ENCODE measurements at regions not wholly inside any gene's neighbourhood (a gene's known extent, or its start where the extent isn't known, plus 50 kb on each side); places are given as distances from the start of the nearest gene placed in this dataset.

- H3K27ac ChIP-seq (ENCODE audit: low read depth in 2 of 2, low read length in 2 of 2), result no peak overlapping the region
- no peaks in the 10 kb centered on the region for H3K36me3 ChIP-seq (ENCODE audit: control insufficient read depth in 2 of 2, insufficient read depth in 2 of 2, low read length in 2 of 2)
- no peak overlapping the region for H3K4me3 ChIP-seq (ENCODE audit: low read length in 2 of 2)
- H3K9ac ChIP-seq (ENCODE audit: low read depth in 1 of 2, low read length in 2 of 2), result no peak overlapping the region
- H3K27me3 ChIP-seq (ENCODE audit: control insufficient read depth in 2 of 2, insufficient read depth in 2 of 2, low read length in 2 of 2), result no peaks in the 10 kb centered on the region
- H3K9me3 ChIP-seq (ENCODE audit: control insufficient read depth in 2 of 2, low read length in 2 of 2), result peaks cover 0 to 5% of the 10 kb centered on the region in 2 donors
- H3K4me1 ChIP-seq (ENCODE audit: control insufficient read depth in 2 of 2, insufficient read depth in 2 of 2, low read length in 2 of 2), result no peaks in the 10 kb centered on the region
Observed at GRCh38 chr14:87187786-87188185, 805.2 kb downstream of the GALC start.

DNA sequence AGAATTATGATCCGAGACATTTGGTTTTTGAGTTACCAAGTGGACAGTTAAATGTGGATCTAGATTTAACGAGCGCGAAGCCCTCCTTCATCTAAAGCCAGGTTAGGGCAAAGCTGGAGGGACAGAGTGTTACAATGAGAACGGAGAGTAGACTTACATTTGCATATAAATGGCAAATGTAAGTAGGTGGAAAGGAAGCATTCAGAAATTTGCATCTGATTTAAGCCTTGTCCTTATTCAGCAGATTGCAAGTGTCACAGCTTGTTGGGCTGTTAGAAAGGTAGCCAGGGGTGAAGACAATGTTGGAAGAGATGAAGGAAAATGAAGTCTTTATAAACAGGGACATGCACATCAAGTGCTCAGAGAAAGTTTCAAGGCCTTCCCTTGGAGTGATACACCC lies 806.2 kb downstream of the GALC start:
- Histone ChIP-seq H3K36me3 (ENCODE audit: control insufficient read depth in 2 of 2, insufficient read depth in 2 of 2, low read length in 2 of 2) (no peaks in the 10 kb centered on the region), H3K27ac (ENCODE audit: low read depth in 2 of 2, low read length in 2 of 2) (no peak overlapping the region)

DNA sequence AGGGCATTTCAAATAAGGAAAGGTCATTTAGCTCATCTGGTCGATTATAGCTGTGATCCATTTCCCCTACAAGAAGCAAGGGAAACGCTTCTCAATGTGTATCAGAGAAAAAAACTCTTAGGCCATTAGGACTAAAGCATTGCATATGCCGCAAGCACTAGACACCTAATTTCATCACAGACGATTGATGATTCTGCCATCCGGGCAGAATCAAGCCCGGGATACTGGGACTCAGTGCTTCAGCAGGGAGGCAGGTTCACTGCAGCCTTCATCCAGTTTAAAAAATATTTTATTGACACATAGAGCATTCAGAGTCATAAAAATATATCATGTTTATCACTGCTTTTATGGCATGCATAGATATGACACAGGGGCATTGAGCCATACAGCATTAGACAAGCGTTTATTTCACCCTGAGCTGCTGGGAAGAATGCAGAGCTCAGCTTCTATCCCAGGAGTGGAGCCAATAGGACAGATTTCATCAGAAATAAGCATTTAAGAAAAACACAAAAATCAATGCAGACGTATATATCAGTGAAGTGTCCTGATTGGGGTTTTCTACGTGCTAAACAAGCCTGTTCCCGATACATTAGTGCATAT lies 806.9 kb downstream of the GALC start:
- Histone ChIP-seq H3K27me3 (ENCODE audit: control insufficient read depth in 2 of 2, insufficient read depth in 2 of 2, low read length in 2 of 2) (no peaks in the 10 kb centered on the region), H3K9ac (ENCODE audit: low read depth in 1 of 2, low read length in 2 of 2) (no peak overlapping the region), H3K4me3 (ENCODE audit: low read length in 2 of 2) (no peak overlapping the region), H3K9me3 (ENCODE audit: control insufficient read depth in 2 of 2, low read length in 2 of 2) (no peaks in the 10 kb centered on the region), H3K27ac (ENCODE audit: low read depth in 2 of 2, low read length in 2 of 2) (no peak overlapping the region), H3K36me3 (ENCODE audit: control insufficient read depth in 2 of 2, insufficient read depth in 2 of 2, low read length in 2 of 2) (no peaks in the 10 kb centered on the region), H3K4me1 (ENCODE audit: control insufficient read depth in 2 of 2, insufficient read depth in 2 of 2, low read length in 2 of 2) (no peaks in the 10 kb centered on the region)

More for the DNA sequence above, 806.2 kb downstream of the GALC start:
- Histone ChIP-seq H3K4me3 (ENCODE audit: low read length in 2 of 2) (no peak overlapping the region), H3K4me1 (ENCODE audit: control insufficient read depth in 2 of 2, insufficient read depth in 2 of 2, low read length in 2 of 2) (no peaks in the 10 kb centered on the region), H3K9ac (ENCODE audit: low read depth in 1 of 2, low read length in 2 of 2) (no peak overlapping the region), H3K9me3 (ENCODE audit: control insufficient read depth in 2 of 2, low read length in 2 of 2) (peaks cover 0 to 5% of the 10 kb centered on the region in 2 donors), H3K27me3 (ENCODE audit: control insufficient read depth in 2 of 2, insufficient read depth in 2 of 2, low read length in 2 of 2) (no peaks in the 10 kb centered on the region)

DNA sequence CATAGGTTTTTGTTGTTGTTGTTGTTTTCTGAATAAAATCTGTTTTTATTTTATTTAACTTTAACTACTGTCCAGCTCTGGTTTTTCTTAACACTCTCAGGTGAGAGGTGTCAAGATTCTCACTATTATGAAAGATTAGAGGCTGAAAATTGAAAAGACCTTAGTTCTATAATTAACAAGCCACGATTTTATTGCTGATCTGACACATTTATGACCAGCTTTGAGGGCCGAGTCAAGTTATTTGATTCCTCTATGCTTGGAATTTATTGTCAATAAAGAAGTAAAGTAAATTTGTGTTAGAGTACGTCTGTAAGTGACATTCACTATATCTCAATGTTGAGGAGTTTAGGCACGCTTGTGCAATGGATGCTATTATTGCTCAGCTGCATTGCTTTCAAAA lies 808.8 kb downstream of the GALC start:
- no peak overlapping the region for H3K27ac ChIP-seq (ENCODE audit: low read depth in 2 of 2, low read length in 2 of 2)
- H3K9me3 ChIP-seq (ENCODE audit: control insufficient read depth in 2 of 2, low read length in 2 of 2), result no peaks in the 10 kb centered on the region
- no peaks in the 10 kb centered on the region for H3K36me3 ChIP-seq (ENCODE audit: control insufficient read depth in 2 of 2, insufficient read depth in 2 of 2, low read length in 2 of 2)
- no peaks in the 10 kb centered on the region for H3K27me3 ChIP-seq (ENCODE audit: control insufficient read depth in 2 of 2, insufficient read depth in 2 of 2, low read length in 2 of 2)
- H3K4me3 ChIP-seq (ENCODE audit: low read length in 2 of 2), result no peak overlapping the region
- H3K4me1 ChIP-seq (ENCODE audit: control insufficient read depth in 2 of 2, insufficient read depth in 2 of 2, low read length in 2 of 2), result no peaks in the 10 kb centered on the region
- no peak overlapping the region for H3K9ac ChIP-seq (ENCODE audit: low read depth in 1 of 2, low read length in 2 of 2)

DNA sequence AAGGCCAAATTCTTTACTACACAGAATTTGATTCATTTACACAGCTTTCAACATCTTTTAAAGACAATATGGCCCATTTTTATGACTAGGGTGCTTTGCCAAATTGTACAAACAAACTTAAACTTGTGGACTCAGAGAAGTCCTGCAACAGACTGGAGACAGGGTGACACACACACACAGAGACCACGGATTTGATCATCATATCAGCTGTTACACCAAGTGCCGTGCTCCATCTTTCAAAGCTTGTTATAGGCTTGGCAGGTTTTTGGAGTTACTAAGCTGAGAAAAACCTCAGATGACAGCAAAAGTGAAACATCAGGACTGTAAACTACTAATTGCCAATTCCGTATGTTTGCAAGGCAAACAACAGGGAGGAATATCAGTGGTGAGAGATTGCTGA lies 811.7 kb downstream of the GALC start:
- H3K36me3 ChIP-seq (ENCODE audit: control insufficient read depth in 2 of 2, insufficient read depth in 2 of 2, low read length in 2 of 2), result no peaks in the 10 kb centered on the region
- peaks cover 0 to 3% of the 10 kb centered on the region in 2 donors for H3K9me3 ChIP-seq (ENCODE audit: control insufficient read depth in 2 of 2, low read length in 2 of 2)
- H3K4me3 ChIP-seq (ENCODE audit: low read length in 2 of 2), result no peak overlapping the region
- H3K27me3 ChIP-seq (ENCODE audit: control insufficient read depth in 2 of 2, insufficient read depth in 2 of 2, low read length in 2 of 2), result no peaks in the 10 kb centered on the region
- no peak overlapping the region for H3K9ac ChIP-seq (ENCODE audit: low read depth in 1 of 2, low read length in 2 of 2)
- no peak overlapping the region for H3K27ac ChIP-seq (ENCODE audit: low read depth in 2 of 2, low read length in 2 of 2)
- no peaks in the 10 kb centered on the region for H3K4me1 ChIP-seq (ENCODE audit: control insufficient read depth in 2 of 2, insufficient read depth in 2 of 2, low read length in 2 of 2)

DNA sequence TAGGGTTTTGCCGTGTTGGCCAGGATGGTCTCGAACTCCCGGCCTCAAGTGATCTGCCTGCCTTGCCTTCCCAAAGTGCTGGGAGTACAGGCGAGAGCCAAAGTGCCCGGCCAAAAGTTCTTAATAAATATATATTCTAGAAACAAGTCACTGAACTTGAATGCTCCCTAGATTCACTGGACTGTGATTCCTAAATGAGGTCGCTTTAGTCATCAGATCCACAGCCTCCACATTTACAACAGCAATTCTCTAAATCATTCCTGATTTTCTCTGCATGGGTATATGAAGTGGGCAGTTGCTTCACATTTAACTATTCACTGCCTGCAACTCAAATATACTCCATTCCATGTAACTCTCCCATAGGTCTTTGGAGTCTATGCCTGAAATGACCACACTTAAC lies 813.0 kb downstream of the GALC start:
- Histone ChIP-seq H3K9me3 (ENCODE audit: control insufficient read depth in 2 of 2, low read length in 2 of 2) (peaks cover 0 to 3% of the 10 kb centered on the region in 2 donors), H3K4me1 (ENCODE audit: control insufficient read depth in 2 of 2, insufficient read depth in 2 of 2, low read length in 2 of 2) (no peaks in the 10 kb centered on the region), H3K4me3 (ENCODE audit: low read length in 2 of 2) (no peak overlapping the region), H3K27ac (ENCODE audit: low read depth in 2 of 2, low read length in 2 of 2) (no peak overlapping the region), H3K9ac (ENCODE audit: low read depth in 1 of 2, low read length in 2 of 2) (no peak overlapping the region), H3K27me3 (ENCODE audit: control insufficient read depth in 2 of 2, insufficient read depth in 2 of 2, low read length in 2 of 2) (no peaks in the 10 kb centered on the region), H3K36me3 (ENCODE audit: control insufficient read depth in 2 of 2, insufficient read depth in 2 of 2, low read length in 2 of 2) (no peaks in the 10 kb centered on the region)

DNA sequence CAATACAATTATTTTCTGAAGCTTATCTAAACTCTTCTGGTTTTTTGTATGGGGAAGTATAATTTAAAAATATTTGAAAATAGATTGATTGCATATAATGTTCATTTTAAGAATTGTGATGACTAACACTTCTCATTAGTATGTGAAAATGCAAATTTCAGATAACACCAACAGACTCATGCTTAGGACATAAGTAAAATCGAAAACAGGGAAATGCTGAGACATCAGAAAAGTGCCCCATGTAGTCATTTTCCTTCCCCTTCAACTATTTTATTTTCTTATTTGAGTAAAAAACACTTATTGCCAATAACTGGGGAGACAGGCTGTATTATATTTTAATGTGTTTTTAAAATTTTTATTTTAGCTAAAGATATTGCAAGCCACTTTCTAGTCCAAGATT lies 814.7 kb downstream of the GALC start:
- H3K27ac ChIP-seq (ENCODE audit: low read depth in 2 of 2, low read length in 2 of 2), result no peak overlapping the region
- no peaks in the 10 kb centered on the region for H3K27me3 ChIP-seq (ENCODE audit: control insufficient read depth in 2 of 2, insufficient read depth in 2 of 2, low read length in 2 of 2)
- no peak overlapping the region for H3K4me3 ChIP-seq (ENCODE audit: low read length in 2 of 2)
- peaks cover 0 to 3% of the 10 kb centered on the region in 2 donors for H3K9me3 ChIP-seq (ENCODE audit: control insufficient read depth in 2 of 2, low read length in 2 of 2)
- H3K36me3 ChIP-seq (ENCODE audit: control insufficient read depth in 2 of 2, insufficient read depth in 2 of 2, low read length in 2 of 2), result no peaks in the 10 kb centered on the region
- no peak overlapping the region for H3K9ac ChIP-seq (ENCODE audit: low read depth in 1 of 2, low read length in 2 of 2)
- no peaks in the 10 kb centered on the region for H3K4me1 ChIP-seq (ENCODE audit: control insufficient read depth in 2 of 2, insufficient read depth in 2 of 2, low read length in 2 of 2)

- no peak overlapping the region for H3K4me3 ChIP-seq (ENCODE audit: low read length in 2 of 2)
- H3K27me3 ChIP-seq (ENCODE audit: control insufficient read depth in 2 of 2, insufficient read depth in 2 of 2, low read length in 2 of 2), result no peaks in the 10 kb centered on the region
- H3K9me3 ChIP-seq (ENCODE audit: control insufficient read depth in 2 of 2, low read length in 2 of 2), result peaks cover 0 to 3% of the 10 kb centered on the region in 2 donors
- no peak overlapping the region for H3K9ac ChIP-seq (ENCODE audit: low read depth in 1 of 2, low read length in 2 of 2)
- H3K27ac ChIP-seq (ENCODE audit: low read depth in 2 of 2, low read length in 2 of 2), result no peak overlapping the region
- H3K4me1 ChIP-seq (ENCODE audit: control insufficient read depth in 2 of 2, insufficient read depth in 2 of 2, low read length in 2 of 2), result no peaks in the 10 kb centered on the region
- H3K36me3 ChIP-seq (ENCODE audit: control insufficient read depth in 2 of 2, insufficient read depth in 2 of 2, low read length in 2 of 2), result no peaks in the 10 kb centered on the region
Observed at GRCh38 chr14:87175175-87175574, 817.8 kb downstream of the GALC start.

- no peak overlapping the region for H3K27ac ChIP-seq (ENCODE audit: low read depth in 2 of 2, low read length in 2 of 2)
- H3K9me3 ChIP-seq (ENCODE audit: control insufficient read depth in 2 of 2, low read length in 2 of 2), result peaks cover 0 to 3% of the 10 kb centered on the region in 2 donors
- no peak overlapping the region for H3K4me3 ChIP-seq (ENCODE audit: low read length in 2 of 2)
- no peaks in the 10 kb centered on the region for H3K4me1 ChIP-seq (ENCODE audit: control insufficient read depth in 2 of 2, insufficient read depth in 2 of 2, low read length in 2 of 2)
- H3K9ac ChIP-seq (ENCODE audit: low read depth in 1 of 2, low read length in 2 of 2), result no peak overlapping the region
- H3K27me3 ChIP-seq (ENCODE audit: control insufficient read depth in 2 of 2, insufficient read depth in 2 of 2, low read length in 2 of 2), result no peaks in the 10 kb centered on the region
- H3K36me3 ChIP-seq (ENCODE audit: control insufficient read depth in 2 of 2, insufficient read depth in 2 of 2, low read length in 2 of 2), result no peaks in the 10 kb centered on the region
Observed at GRCh38 chr14:87171141-87171540, 821.8 kb downstream of the GALC start.

- no peaks in the 10 kb centered on the region for H3K36me3 ChIP-seq (ENCODE audit: control insufficient read depth in 2 of 2, insufficient read depth in 2 of 2, low read length in 2 of 2)
- H3K9ac ChIP-seq (ENCODE audit: low read depth in 1 of 2, low read length in 2 of 2), result no peak overlapping the region
- H3K27me3 ChIP-seq (ENCODE audit: control insufficient read depth in 2 of 2, insufficient read depth in 2 of 2, low read length in 2 of 2), result no peaks in the 10 kb centered on the region
- H3K4me1 ChIP-seq (ENCODE audit: control insufficient read depth in 2 of 2, insufficient read depth in 2 of 2, low read length in 2 of 2), result no peaks in the 10 kb centered on the region
- no peak overlapping the region for H3K27ac ChIP-seq (ENCODE audit: low read depth in 2 of 2, low read length in 2 of 2)
- no peak overlapping the region for H3K4me3 ChIP-seq (ENCODE audit: low read length in 2 of 2)
- peaks cover 0 to 3% of the 10 kb centered on the region in 2 donors for H3K9me3 ChIP-seq (ENCODE audit: control insufficient read depth in 2 of 2, low read length in 2 of 2)
Observed at GRCh38 chr14:87170179-87170578, 822.8 kb downstream of the GALC start.

DNA sequence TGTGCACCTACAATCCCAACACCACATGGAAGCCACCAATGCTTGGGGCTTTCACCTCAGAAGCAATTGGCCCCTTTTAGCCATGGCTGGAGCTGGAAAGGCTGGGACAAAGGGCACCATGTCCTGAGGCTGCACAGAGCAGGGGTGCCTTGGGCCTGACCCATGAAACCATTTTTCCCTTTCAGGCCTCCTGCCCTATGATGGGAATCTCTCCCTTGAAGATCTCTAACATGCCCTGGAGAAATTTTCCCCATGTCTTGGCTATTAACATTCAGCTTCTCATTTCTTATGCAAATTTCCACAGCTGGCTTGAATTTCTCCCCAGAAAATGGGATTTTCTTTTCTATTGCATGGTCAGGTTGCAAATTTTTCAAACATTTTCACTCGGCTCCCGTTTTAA lies 823.6 kb downstream of the GALC start:
- H3K9ac ChIP-seq (ENCODE audit: low read depth in 1 of 2, low read length in 2 of 2), result no peak overlapping the region
- no peak overlapping the region for H3K27ac ChIP-seq (ENCODE audit: low read depth in 2 of 2, low read length in 2 of 2)
- no peaks in the 10 kb centered on the region for H3K4me1 ChIP-seq (ENCODE audit: control insufficient read depth in 2 of 2, insufficient read depth in 2 of 2, low read length in 2 of 2)
- H3K4me3 ChIP-seq (ENCODE audit: low read length in 2 of 2), result no peak overlapping the region
- peaks cover 0 to 3% of the 10 kb centered on the region in 2 donors for H3K9me3 ChIP-seq (ENCODE audit: control insufficient read depth in 2 of 2, low read length in 2 of 2)
- no peaks in the 10 kb centered on the region for H3K27me3 ChIP-seq (ENCODE audit: control insufficient read depth in 2 of 2, insufficient read depth in 2 of 2, low read length in 2 of 2)
- no peaks in the 10 kb centered on the region for H3K36me3 ChIP-seq (ENCODE audit: control insufficient read depth in 2 of 2, insufficient read depth in 2 of 2, low read length in 2 of 2)
